Lung microvascular endothelial cell (primary cell): ENCODE measurements at regions not wholly inside any gene's neighbourhood (a gene's known extent, or its start where the extent isn't known, plus 50 kb on each side); places are given as distances from the start of the nearest gene placed in this dataset.

ENCODE experiments used
- DNase-seq, 2 donors: peaks; one replicate each; pipeline versions ENCODE4 v3.0.0 to v3.0.0-alpha.2; 2010; ENCODE audit warnings: low read depth in 2 of 2

- DNase-seq = no peak
Observed at GRCh38 chr1:34330061-34330460, 153.4 kb downstream of the C1orf94 start.

GRCh38 chr1:34331020-34331926 is 154.6 kb downstream of the C1orf94 start:
- DNase-seq = no peak

GRCh38 chr1:34332996-34333395 is 156.3 kb downstream of the C1orf94 start:
- no peak for DNase-seq

- DNase-seq = no peak
Observed at GRCh38 chr1:34338871-34339270, 162.2 kb downstream of the C1orf94 start.

- DNase-seq = no peak
Observed at GRCh38 chr1:34341896-34342295, 165.2 kb downstream of the C1orf94 start.

GRCh38 chr1:34342334-34342733 is 165.6 kb downstream of the C1orf94 start:
- no peak for DNase-seq

GRCh38 chr1:34346128-34346527 is 169.4 kb downstream of the C1orf94 start:
- DNase-seq = no peak

- no peak for DNase-seq
Observed at GRCh38 chr1:34353409-34353808, 176.7 kb downstream of the C1orf94 start.

- DNase-seq = no peak
Observed at GRCh38 chr1:34354367-34354766, 177.7 kb downstream of the C1orf94 start.

- DNase-seq = no peak
Observed at GRCh38 chr1:34356853-34357252, 180.1 kb downstream of the C1orf94 start.

- DNase-seq = no peak
Observed at GRCh38 chr1:34358636-34359035, 181.9 kb downstream of the C1orf94 start.

GRCh38 chr1:34359411-34359810 is 182.7 kb downstream of the C1orf94 start:
- no peak for DNase-seq

- no peak for DNase-seq
Observed at GRCh38 chr1:34360574-34360973, 183.9 kb downstream of the C1orf94 start.

GRCh38 chr1:34361121-34361520 is 184.4 kb downstream of the C1orf94 start:
- no peak for DNase-seq

GRCh38 chr1:34361781-34362357 is 185.2 kb downstream of the C1orf94 start:
- DNase-seq = no peak

- no peak for DNase-seq
Observed at GRCh38 chr1:34362949-34363348, 186.2 kb downstream of the C1orf94 start.

- DNase-seq = no peak
Observed at GRCh38 chr1:34363447-34363846, 186.7 kb downstream of the C1orf94 start.

GRCh38 chr1:34363915-34364314 is 187.2 kb downstream of the C1orf94 start:
- no peak for DNase-seq

GRCh38 chr1:34364376-34364775 is 187.7 kb downstream of the C1orf94 start:
- no peak for DNase-seq

- no peak for DNase-seq
Observed at GRCh38 chr1:34365295-34365694, 188.6 kb downstream of the C1orf94 start.

GRCh38 chr1:34366875-34367624 is 190.3 kb downstream of the C1orf94 start:
- no peak for DNase-seq

GRCh38 chr1:34367954-34368353 is 191.2 kb downstream of the C1orf94 start:
- no peak for DNase-seq
